DOHH2 (cell line): ENCODE measurements at regions not wholly inside any gene's neighbourhood (a gene's known extent, or its start where the extent isn't known, plus 50 kb on each side); places are given as distances from the start of the nearest gene placed in this dataset.

Source experiments
- H3F3A ChIP-seq: fragments of 200-600 bp; sonication (generic), shearing (Covaris generic); 2 replicates; pipeline ENCODE4 v1.6.0; 2016; ENCODE audit warnings: antibody characterized with exemption, mild to moderate bottlenecking; ENCODE audit not compliant: control insufficient read depth, insufficient read depth
- H3K27ac ChIP-seq: fragments of 200-600 bp; sonication (generic); 2 replicates; pipeline ENCODE4 v1.5.1; 2014; ENCODE audit warnings: low read depth, mild to moderate bottlenecking, low read length, moderate library complexity
- H3K27me3 ChIP-seq: fragments of 200-600 bp; sonication (generic); 2 replicates; pipeline ENCODE4 v1.6.1; 2014; ENCODE audit warnings: mild to moderate bottlenecking, low read length, mixed read lengths; ENCODE audit not compliant: control insufficient read depth
- H3K36me3 ChIP-seq: fragments of 200-600 bp; sonication (generic); 2 replicates; pipeline ENCODE4 v1.6.1; 2014; ENCODE audit warnings: mild to moderate bottlenecking, low read length, moderate library complexity, mixed read lengths; ENCODE audit not compliant: control insufficient read depth
- H3K4me1 ChIP-seq: fragments of 200-600 bp; sonication (generic); 2 replicates; pipeline ENCODE4 v1.6.1; 2014; ENCODE audit warnings: mild to moderate bottlenecking, low read length, mixed read lengths; ENCODE audit not compliant: control insufficient read depth
- H3K4me2 ChIP-seq: fragments of 200-600 bp; sonication (generic); 2 replicates; pipeline ENCODE4 v1.6.0; 2014; ENCODE audit warnings: mild to moderate bottlenecking, low read length, moderate library complexity
- H3K4me3 ChIP-seq: fragments of 200-600 bp; sonication (generic); 2 replicates; pipeline ENCODE4 v1.5.1; 2014; ENCODE audit warnings: mild to moderate bottlenecking, low read length, mixed read lengths
- H3K79me2 ChIP-seq: fragments of 200-600 bp; sonication (generic); 2 replicates; pipeline ENCODE4 v1.6.1; 2014; ENCODE audit warnings: mild to moderate bottlenecking, low read length, mixed read lengths; ENCODE audit not compliant: control insufficient read depth
- H3K9me2 ChIP-seq: fragments of 200-600 bp; sonication (generic); replicated peaks from 2 replicates; pipeline ENCODE4 v1.6.1; 2014; ENCODE audit warnings: mild to moderate bottlenecking, low read length, mixed read lengths; ENCODE audit not compliant: control insufficient read depth
- H3K9me3 ChIP-seq: fragments of 200-600 bp; sonication (generic); 2 replicates; pipeline ENCODE4 v1.6.1; 2014; ENCODE audit warnings: antibody characterized with exemption, low read length, mixed read lengths; ENCODE audit not compliant: control insufficient read depth, insufficient read depth
- H4K20me1 ChIP-seq: fragments of 200-600 bp; sonication (generic); 2 replicates; pipeline ENCODE4 v1.6.0; 2014; ENCODE audit warnings: low read depth, mild to moderate bottlenecking, antibody characterized with exemption, low read length, moderate library complexity; ENCODE audit not compliant: control insufficient read depth, insufficient read depth
- CTCF ChIP-seq: fragments of 200-600 bp; sonication (generic); IDR thresholded peaks from one replicate; pipeline ENCODE4 v1.5.1; 2014; ENCODE audit warnings: antibody characterized with exemption, mild to moderate bottlenecking, low read depth, low read length; ENCODE audit not compliant: poor library complexity, severe bottlenecking
- EZH2phosphoT487 ChIP-seq: fragments of 200-600 bp; sonication (generic); IDR thresholded peaks from 2 replicates; pipeline ENCODE4 v1.6.1; 2017; ENCODE audit warnings: borderline replicate concordance, mild to moderate bottlenecking, antibody characterized with exemption, low read length, moderate library complexity, mixed read lengths

DNA sequence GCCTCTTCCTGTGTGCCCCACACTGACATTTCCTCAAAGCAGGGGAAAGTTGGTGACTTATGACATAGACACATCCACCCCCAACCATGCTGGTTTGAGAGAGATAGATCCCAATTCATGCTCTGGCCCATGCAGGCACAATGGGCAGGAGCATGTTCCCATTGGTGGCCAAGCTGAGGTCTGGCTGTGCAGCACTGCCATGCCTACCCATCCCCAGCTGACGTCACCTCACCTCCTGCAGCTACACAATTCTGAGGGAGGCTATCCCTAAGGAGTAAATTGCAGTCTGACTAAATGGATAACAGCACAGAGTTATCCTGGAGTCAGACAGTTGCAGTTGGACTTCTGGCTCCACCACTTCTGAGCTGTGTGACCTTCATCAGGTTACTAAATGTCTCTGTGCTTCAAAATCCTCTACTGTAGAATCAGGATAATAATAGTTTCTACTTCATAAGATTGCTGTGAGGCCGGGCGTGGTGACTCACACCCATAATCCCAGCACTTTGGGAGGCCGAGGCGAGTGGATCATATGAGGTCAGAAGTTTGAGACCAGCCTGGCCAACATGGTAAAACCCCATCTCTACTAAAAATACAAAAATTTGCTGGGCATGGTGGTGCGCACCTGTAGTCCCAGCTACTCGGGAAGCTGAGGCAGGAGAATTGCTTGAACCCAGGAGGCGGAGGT is 323.9 kb downstream of the BCL11B start:
- no peak for TF ChIP-seq EZH2phosphoT487
- Histone ChIP-seq H3K79me2 (no peaks in the 10 kb centered on the region), H3K36me3 (no peaks in the 10 kb centered on the region), H3K9me2 (no peaks in the 10 kb centered on the region), H3K27me3 (no peaks in the 10 kb centered on the region), H3K4me1 (no peaks in the 10 kb centered on the region), H3K9me3 (no peaks in the 10 kb centered on the region), H3K4me3 (no peak overlapping the region), H3F3A (no peaks in the 10 kb centered on the region), H3K27ac (no peak overlapping the region), H4K20me1 (no peaks in the 10 kb centered on the region), H3K4me2 (no peak overlapping the region)

GRCh38 chr14:98949051-98949450 is 322.9 kb downstream of the BCL11B start:
- H3K4me2 ChIP-seq: no peak overlapping the region
- H3K27me3 ChIP-seq: no peaks in the 10 kb centered on the region
- no peaks in the 10 kb centered on the region for H4K20me1 ChIP-seq
- no peaks in the 10 kb centered on the region for H3K79me2 ChIP-seq
- H3K27ac ChIP-seq: no peak overlapping the region
- no peaks in the 10 kb centered on the region for H3F3A ChIP-seq
- no peaks in the 10 kb centered on the region for H3K9me3 ChIP-seq
- H3K9me2 ChIP-seq: no peaks in the 10 kb centered on the region
- H3K36me3 ChIP-seq: no peaks in the 10 kb centered on the region
- TF ChIP-seq CTCF (no peak), EZH2phosphoT487 (no peak)
- H3K4me1 ChIP-seq: no peaks in the 10 kb centered on the region
- H3K4me3 ChIP-seq: no peak overlapping the region

GRCh38 chr14:98949481-98950135 is 322.4 kb downstream of the BCL11B start:
- TF ChIP-seq CTCF (no peak), EZH2phosphoT487 (no peak)

GRCh38 chr14:98950353-98950895 is 321.6 kb downstream of the BCL11B start:
- Histone ChIP-seq H3K9me2 (no peaks in the 10 kb centered on the region), H3K36me3 (no peaks in the 10 kb centered on the region), H3K4me2 (no peak overlapping the region), H3K79me2 (no peaks in the 10 kb centered on the region), H3F3A (no peaks in the 10 kb centered on the region), H4K20me1 (no peaks in the 10 kb centered on the region), H3K27me3 (no peaks in the 10 kb centered on the region), H3K27ac (no peak overlapping the region), H3K4me3 (no peak overlapping the region), H3K9me3 (no peaks in the 10 kb centered on the region), H3K4me1 (no peaks in the 10 kb centered on the region)
- TF ChIP-seq EZH2phosphoT487 (no peak), CTCF (no peak)

More at GRCh38 chr14:98949481-98950135, 322.4 kb downstream of the BCL11B start:
- H3K9me2 ChIP-seq: no peaks in the 10 kb centered on the region
- H3F3A ChIP-seq: no peaks in the 10 kb centered on the region
- H3K36me3 ChIP-seq: no peaks in the 10 kb centered on the region
- no peaks in the 10 kb centered on the region for H4K20me1 ChIP-seq
- H3K79me2 ChIP-seq: no peaks in the 10 kb centered on the region
- no peak overlapping the region for H3K27ac ChIP-seq
- no peaks in the 10 kb centered on the region for H3K9me3 ChIP-seq
- H3K4me2 ChIP-seq: no peak overlapping the region
- no peak overlapping the region for H3K4me3 ChIP-seq
- no peaks in the 10 kb centered on the region for H3K27me3 ChIP-seq
- no peaks in the 10 kb centered on the region for H3K4me1 ChIP-seq
